Fibroblast of lung (primary cell): ENCODE measurements at regions not wholly inside any gene's neighbourhood (a gene's known extent, or its start where the extent isn't known, plus 50 kb on each side); places are given as distances from the start of the nearest gene placed in this dataset.

ENCODE experiments used
- EZH2 ChIP-seq: IDR thresholded peaks from 2 replicates; pipeline ENCODE4 v1.5.1; 2012; ENCODE audit warnings: low read length, control low read depth, mild to moderate bottlenecking; ENCODE audit errors: missing control alignments
- TF ChIP-seq, protein P1 (sequence below), 2 donors: IDR thresholded peaks in 1 of 2; conservative IDR thresholded peaks in 1 of 2; 1 replicate in 1 of 2; 2 replicates in 1 of 2; pipeline ENCODE4 v1.5.1; 2011 to 2012; ENCODE audit warnings: low read length in 2 of 2, control low read depth in 1 of 2, inconsistent platforms in 1 of 2, low read depth in 1 of 2, mild to moderate bottlenecking in 1 of 2

DNA sequence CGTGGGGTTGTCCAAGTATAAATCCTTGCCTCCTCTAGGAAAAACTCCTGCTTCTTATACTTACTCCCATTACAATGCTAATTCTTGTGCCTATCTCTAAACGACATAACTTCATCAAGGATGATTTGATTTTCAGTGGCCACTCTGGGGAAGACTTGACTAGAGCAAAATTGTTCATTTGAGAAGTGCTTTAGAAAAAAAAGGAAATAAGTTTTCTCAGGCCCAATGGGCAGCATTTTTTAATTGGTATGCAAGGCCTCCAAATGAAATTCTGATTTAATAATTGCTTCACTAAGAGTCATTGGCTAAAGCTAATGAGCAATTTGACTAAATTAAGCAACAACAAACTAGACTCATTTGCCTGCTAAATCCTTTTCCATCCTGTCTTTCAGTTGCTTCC is 496.1 kb downstream of the TSN start:
- TF ChIP-seq, protein P1, sequence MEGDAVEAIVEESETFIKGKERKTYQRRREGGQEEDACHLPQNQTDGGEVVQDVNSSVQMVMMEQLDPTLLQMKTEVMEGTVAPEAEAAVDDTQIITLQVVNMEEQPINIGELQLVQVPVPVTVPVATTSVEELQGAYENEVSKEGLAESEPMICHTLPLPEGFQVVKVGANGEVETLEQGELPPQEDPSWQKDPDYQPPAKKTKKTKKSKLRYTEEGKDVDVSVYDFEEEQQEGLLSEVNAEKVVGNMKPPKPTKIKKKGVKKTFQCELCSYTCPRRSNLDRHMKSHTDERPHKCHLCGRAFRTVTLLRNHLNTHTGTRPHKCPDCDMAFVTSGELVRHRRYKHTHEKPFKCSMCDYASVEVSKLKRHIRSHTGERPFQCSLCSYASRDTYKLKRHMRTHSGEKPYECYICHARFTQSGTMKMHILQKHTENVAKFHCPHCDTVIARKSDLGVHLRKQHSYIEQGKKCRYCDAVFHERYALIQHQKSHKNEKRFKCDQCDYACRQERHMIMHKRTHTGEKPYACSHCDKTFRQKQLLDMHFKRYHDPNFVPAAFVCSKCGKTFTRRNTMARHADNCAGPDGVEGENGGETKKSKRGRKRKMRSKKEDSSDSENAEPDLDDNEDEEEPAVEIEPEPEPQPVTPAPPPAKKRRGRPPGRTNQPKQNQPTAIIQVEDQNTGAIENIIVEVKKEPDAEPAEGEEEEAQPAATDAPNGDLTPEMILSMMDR (conservative IDR thresholded peaks at IDR 0.05 in 1 of 2, IDR thresholded peaks at IDR 0.05 in 1 of 2; ENCODE audit: low read depth in 1 of 2, low read length in 2 of 2) = no peak
- no peak for TF ChIP-seq EZH2
